Ishikawa (cell line): ENCODE measurements at regions not wholly inside any gene's neighbourhood (a gene's known extent, or its start where the extent isn't known, plus 50 kb on each side); places are given as distances from the start of the nearest gene placed in this dataset.

ENCODE experiments used
- CEBPB ChIP-seq: IDR thresholded peaks from 2 replicates; pipeline ENCODE4 v1.6.1; 2012
- EGR1 ChIP-seq: IDR thresholded peaks from 2 replicates; pipeline ENCODE4 v1.6.1; 2012
- EP300 ChIP-seq: IDR thresholded peaks from 2 replicates; pipeline ENCODE4 v1.6.1; 2012; ENCODE audit warnings: borderline replicate concordance
- FOXM1 ChIP-seq: IDR thresholded peaks from 2 replicates; pipeline ENCODE4 v1.6.1; 2012; ENCODE audit warnings: low read depth, borderline replicate concordance
- NFIC ChIP-seq: IDR thresholded peaks from 2 replicates; pipeline ENCODE4 v1.6.1; 2012
- RAD21 ChIP-seq: IDR thresholded peaks from 2 replicates; pipeline ENCODE4 v1.6.1; 2012; ENCODE audit warnings: low read depth
- TAF1 ChIP-seq: IDR thresholded peaks from 2 replicates; pipeline ENCODE4 v1.6.1; 2012; ENCODE audit warnings: low read depth, mild to moderate bottlenecking
- TCF12 ChIP-seq: IDR thresholded peaks from 2 replicates; pipeline ENCODE4 v1.6.1; 2012; ENCODE audit warnings: low read depth
- TEAD4 ChIP-seq: IDR thresholded peaks from 2 replicates; pipeline ENCODE4 v1.6.1; 2012
- YY1 ChIP-seq: IDR thresholded peaks from 2 replicates; pipeline ENCODE4 v1.6.1; 2012; ENCODE audit warnings: low read depth
- ZBTB7A ChIP-seq: IDR thresholded peaks from 2 replicates; pipeline ENCODE4 v1.6.1; 2012; ENCODE audit warnings: low read depth
- TF ChIP-seq, protein P1 (sequence below): IDR thresholded peaks from 2 replicates; pipeline ENCODE4 v1.6.1; 2012; ENCODE audit warnings: low read depth, mild to moderate bottlenecking
- TF ChIP-seq, protein P2 (sequence below): IDR thresholded peaks from 2 replicates; pipeline ENCODE4 v1.6.1; 2012
- TF ChIP-seq, protein P3 (sequence below): IDR thresholded peaks from 2 replicates; pipeline ENCODE4 v1.6.1; 2012

DNA sequence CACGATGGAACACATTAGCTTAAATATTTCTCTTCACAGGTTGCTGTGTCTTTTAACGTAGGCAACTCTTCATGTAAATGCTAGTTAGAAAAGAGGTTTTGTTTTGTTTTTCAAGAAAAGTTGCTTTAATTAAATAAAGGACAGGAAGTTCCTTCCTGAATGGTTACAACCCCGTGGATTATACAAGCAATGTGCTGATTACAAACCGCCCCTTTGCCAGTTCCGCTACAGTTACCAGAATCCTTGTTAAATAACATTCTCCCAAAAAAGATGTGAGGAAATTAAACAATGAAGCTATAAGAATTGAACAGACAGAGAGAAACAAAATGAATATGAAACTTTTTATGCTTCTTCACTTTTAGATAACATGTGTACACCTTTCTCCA, 75.1 kb downstream of the LYZL2 start:
- TF ChIP-seq CEBPB = no peak
- no peak for TF ChIP-seq ZBTB7A

DNA sequence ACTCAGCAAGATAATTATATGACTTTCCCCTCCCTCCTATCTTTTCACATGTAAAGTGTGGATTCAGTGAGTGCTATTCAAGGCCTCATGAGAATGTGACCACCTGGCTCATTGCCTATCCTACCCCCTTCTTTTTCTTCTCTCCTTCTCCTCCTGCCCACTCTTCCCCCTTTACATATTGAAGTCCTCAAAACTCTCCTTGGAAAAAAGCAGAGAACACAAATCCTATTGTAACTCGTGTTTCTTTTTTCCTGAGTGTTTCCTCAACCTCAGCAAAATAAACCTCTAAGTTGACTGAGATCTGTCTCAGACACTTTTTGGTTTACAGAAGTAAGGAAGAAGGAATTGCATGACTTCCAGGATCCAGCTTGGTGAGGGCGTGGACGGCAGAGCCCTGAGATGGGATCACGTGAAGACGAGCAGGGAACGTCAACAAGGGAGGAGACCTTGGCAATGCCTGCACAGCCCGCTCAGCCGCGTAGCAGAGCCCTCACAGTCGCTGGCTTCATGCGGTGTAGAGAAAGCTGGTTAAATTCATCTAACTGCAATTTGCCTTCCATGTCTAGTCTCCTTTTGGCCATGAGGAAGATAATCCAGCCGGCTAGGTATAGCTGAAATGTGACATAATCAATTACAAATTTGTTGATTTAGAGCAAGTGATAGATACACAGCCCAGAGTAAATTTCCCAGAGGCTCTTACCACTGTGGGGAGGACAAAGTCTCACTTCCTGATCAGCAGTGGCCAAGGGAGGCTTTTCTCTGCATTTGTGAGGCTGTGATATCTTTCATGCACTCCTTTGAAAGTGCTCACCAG, 75.7 kb downstream of the LYZL2 start:
- TF ChIP-seq, protein P1, sequence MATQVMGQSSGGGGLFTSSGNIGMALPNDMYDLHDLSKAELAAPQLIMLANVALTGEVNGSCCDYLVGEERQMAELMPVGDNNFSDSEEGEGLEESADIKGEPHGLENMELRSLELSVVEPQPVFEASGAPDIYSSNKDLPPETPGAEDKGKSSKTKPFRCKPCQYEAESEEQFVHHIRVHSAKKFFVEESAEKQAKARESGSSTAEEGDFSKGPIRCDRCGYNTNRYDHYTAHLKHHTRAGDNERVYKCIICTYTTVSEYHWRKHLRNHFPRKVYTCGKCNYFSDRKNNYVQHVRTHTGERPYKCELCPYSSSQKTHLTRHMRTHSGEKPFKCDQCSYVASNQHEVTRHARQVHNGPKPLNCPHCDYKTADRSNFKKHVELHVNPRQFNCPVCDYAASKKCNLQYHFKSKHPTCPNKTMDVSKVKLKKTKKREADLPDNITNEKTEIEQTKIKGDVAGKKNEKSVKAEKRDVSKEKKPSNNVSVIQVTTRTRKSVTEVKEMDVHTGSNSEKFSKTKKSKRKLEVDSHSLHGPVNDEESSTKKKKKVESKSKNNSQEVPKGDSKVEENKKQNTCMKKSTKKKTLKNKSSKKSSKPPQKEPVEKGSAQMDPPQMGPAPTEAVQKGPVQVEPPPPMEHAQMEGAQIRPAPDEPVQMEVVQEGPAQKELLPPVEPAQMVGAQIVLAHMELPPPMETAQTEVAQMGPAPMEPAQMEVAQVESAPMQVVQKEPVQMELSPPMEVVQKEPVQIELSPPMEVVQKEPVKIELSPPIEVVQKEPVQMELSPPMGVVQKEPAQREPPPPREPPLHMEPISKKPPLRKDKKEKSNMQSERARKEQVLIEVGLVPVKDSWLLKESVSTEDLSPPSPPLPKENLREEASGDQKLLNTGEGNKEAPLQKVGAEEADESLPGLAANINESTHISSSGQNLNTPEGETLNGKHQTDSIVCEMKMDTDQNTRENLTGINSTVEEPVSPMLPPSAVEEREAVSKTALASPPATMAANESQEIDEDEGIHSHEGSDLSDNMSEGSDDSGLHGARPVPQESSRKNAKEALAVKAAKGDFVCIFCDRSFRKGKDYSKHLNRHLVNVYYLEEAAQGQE = no peak
- TF ChIP-seq, protein P2, sequence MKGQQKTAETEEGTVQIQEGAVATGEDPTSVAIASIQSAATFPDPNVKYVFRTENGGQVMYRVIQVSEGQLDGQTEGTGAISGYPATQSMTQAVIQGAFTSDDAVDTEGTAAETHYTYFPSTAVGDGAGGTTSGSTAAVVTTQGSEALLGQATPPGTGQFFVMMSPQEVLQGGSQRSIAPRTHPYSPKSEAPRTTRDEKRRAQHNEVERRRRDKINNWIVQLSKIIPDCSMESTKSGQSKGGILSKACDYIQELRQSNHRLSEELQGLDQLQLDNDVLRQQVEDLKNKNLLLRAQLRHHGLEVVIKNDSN = peak; percentile 71

DNA sequence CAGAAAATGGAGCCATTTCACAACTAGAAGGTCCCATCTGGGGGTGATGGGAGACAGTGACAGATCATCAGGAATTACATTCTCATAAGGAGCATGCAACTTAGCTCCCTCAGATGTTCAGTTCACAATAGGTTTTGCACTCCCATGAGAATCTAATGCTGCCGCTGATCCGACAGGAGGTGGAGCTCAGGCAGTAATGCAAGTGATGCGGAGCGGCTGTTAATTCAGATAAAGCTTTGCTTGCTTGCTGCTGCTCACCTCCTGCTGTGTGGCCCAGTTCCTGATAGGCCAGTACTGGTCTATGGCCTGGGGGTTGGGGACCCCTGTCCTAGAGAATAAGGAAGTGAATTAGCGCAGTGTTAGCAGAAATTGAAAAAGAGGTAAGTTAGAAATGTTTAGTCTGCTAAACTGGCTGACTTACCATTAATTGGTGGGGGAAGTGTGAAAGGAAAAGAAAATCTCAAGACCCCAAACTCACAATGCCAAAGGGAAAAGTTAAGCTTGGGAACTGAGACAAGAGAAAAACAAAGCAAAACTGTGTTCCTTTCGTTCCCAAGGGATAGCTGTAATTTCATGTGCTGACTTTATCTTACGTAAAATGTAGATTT, 76.4 kb downstream of the LYZL2 start:
- TF ChIP-seq, protein P2 = no peak
- TF ChIP-seq, protein P1 = no peak
- no peak for TF ChIP-seq EGR1
- TF ChIP-seq YY1 = no peak
- no peak for TF ChIP-seq TCF12
- no peak for TF ChIP-seq TEAD4
- TF ChIP-seq, protein P3, sequence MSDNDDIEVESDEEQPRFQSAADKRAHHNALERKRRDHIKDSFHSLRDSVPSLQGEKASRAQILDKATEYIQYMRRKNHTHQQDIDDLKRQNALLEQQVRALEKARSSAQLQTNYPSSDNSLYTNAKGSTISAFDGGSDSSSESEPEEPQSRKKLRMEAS = no peak
- TF ChIP-seq NFIC = no peak
- no peak for TF ChIP-seq RAD21
- no peak for TF ChIP-seq TAF1
- TF ChIP-seq CEBPB = no peak
- no peak for TF ChIP-seq EP300

DNA sequence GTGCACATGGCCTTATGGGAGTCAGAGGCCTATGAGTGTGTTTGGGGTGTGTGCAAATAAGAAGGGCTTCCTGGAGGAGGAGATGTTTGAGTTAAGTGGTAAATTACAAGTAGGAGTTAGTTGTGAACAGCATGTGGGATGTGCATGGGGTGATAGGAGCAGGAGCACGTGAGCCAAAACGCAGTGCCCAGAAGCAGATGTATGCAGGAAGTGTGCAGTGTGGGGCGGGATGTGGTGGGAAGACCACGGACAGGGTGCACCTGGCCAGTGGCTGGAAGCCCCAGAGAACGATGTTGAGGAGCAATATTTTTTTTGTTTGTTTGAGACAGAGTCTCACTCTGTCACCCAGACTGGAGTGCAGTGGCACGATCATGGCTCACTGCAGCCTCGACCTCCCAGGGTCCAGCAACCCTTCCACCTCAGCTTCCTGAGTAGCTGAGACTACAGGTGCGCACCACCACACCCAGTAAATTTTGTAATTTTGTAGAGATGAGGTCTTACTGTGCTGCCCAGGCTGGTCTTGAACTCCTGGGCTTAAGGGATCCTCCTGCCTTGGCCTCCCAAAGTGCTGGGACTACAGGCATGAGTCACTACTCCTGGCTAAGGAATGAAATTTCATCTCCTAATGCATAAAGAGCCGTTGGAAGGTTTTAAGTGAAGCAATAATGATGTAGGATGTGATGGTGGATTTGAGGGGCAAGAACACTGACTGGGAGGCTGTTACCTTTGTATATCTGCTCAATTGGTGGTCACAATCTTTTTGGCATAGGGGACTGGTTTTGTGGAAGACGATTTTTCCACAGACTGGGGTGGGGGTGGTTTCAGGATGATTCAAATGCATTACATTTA, 78.4 kb downstream of the LYZL2 start:
- TF ChIP-seq, protein P3 = no peak
- TF ChIP-seq, protein P1 = no peak
- TF ChIP-seq FOXM1 (no peak), EP300 (no peak), EGR1 (no peak), TEAD4 (no peak), RAD21 (no peak)
- TF ChIP-seq, protein P2 = no peak
